Transverse colon (tissue), 4 donors: ENCODE measurements at regions not wholly inside any gene's neighbourhood (a gene's known extent, or its start where the extent isn't known, plus 50 kb on each side); places are given as distances from the start of the nearest gene placed in this dataset.

Experiments used
- DNase-seq: peaks from one replicate; pipeline ENCODE4 v3.0.0-alpha.2; 2019
- H3K27ac ChIP-seq, 4 donors: fragments of 200-600 bp; sonication (generic); 2 replicates each; pipeline ENCODE4 v1.5.1; 2016 to 2018; ENCODE audit warnings: inconsistent platforms in 4 of 4
- H3K27me3 ChIP-seq: fragments of 200-600 bp; sonication (generic); 2 replicates; pipeline ENCODE4 v1.5.1; 2017; ENCODE audit warnings: inconsistent platforms
- H3K36me3 ChIP-seq, 4 donors: fragments of 200-600 bp; sonication (generic); 2 replicates each; pipeline ENCODE4 v1.5.1; 2017 to 2019; ENCODE audit warnings: inconsistent platforms in 4 of 4
- H3K4me1 ChIP-seq, 4 donors: fragments of 200-600 bp; sonication (generic); 2 replicates each; pipeline ENCODE4 v1.5.1; 2017 to 2020; ENCODE audit warnings: inconsistent platforms in 4 of 4
- H3K4me3 ChIP-seq, 4 donors: fragments of 200-600 bp; sonication (generic); 1 replicate in 1 of 4; 2 replicates in 3 of 4; pipeline versions ENCODE4 v1.5.1 to v1.6.1; 2017 to 2019; ENCODE audit warnings: inconsistent platforms in 4 of 4
- H3K9me3 ChIP-seq, 2 donors: fragments of 200-600 bp; sonication (generic); 2 replicates each; pipeline ENCODE4 v1.5.1; 2017 to 2019; ENCODE audit warnings: inconsistent platforms in 2 of 2
- EP300 ChIP-seq: sonication (generic); formaldehyde crosslinking; IDR thresholded peaks from one replicate; pipeline ENCODE4 v1.6.1; 2017; ENCODE audit warnings: antibody characterized with exemption, low read depth
- POLR2A ChIP-seq: fragments of 450-650 bp; IDR thresholded peaks from one replicate; pipeline ENCODE4 v1.6.1; 2016; ENCODE audit warnings: antibody characterized with exemption, mild to moderate bottlenecking, moderate library complexity
- POLR2AphosphoS5 ChIP-seq, 3 donors: sonication (generic); formaldehyde crosslinking; IDR thresholded peaks; one replicate each; pipeline ENCODE4 v1.6.1; 2016; ENCODE audit warnings: antibody characterized with exemption in 3 of 3
- WGBS, 2 donors: methylation state at CpG; one replicate each; pipeline ENCODE4 v1.1.5; 2018; ENCODE audit warnings: low coverage in 1 of 2; 5-methylcytosine and 5-hydroxymethylcytosine counted together
- in situ Hi-C, 4 donors: fragments of 200-750 bp; cut with MboI; loops; one replicate each; pipeline versions ENCODE4 v1.15.0 to v1.15.1; 2017; ENCODE audit warnings: low sequenced_read_pairs in 3 of 4, low pct_ligation_motif_present in 1 of 4, low pct_unique_long_range_greater_than_20kb in 1 of 4
- intact Hi-C: fragments of 100-400 bp; cut with DNase I; formaldehyde crosslinking; loops from one replicate; pipeline ENCODE4 v1.15.1; 2023; ENCODE audit warnings: low total_unique reads
- TF ChIP-seq, protein P1 (sequence below), 5 experiments: fragments of 200-600 bp in 3 of 5; fragments of 450-650 bp in 2 of 5; sonication (generic) in 3 of 5; IDR thresholded peaks; 1 replicate in 2 of 5; 2 replicates in 3 of 5; pipeline ENCODE4 v1.5.1; 2016 to 2017; ENCODE audit warnings: antibody characterized with exemption in 5 of 5, inconsistent platforms in 3 of 5, mild to moderate bottlenecking in 2 of 5, moderate library complexity in 1 of 5

DNA sequence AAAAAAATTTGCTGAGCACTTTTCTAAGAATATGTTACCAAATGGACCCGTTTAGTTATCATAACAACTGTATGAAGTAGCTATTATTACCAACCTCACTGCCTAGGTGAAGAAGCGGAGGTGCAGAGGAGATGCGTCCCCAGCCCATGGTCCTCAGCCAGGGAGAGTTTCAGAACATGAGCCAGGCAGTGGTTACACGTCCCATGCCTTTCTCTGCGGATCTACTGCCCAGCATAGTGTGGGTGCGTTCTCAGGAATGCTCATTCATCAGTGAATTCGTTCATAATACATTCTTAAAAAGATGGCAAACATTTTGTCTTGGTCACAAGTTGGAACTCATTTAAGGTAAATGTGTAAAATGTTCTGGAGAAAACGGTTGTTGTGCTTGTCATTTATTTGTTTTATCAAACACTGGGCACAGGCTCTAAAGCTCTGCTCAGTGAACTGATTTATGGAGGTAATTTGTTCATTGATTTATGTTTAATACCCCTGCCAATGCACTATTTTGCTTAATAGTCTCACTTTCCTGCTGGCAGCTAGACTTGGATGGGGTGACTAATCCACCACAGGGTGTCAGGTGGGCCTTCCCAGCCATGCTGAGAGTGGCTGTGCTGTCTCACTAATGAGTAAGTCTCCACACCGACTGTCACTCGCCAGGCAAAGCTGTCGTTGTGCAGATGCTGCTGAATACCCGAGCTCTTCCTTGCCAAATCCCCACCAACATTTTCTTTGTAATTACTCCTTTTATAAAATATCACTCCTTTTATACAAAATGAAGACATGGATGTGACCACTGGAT lies 248.8 kb downstream of the TENT4A start:
- TF ChIP-seq POLR2AphosphoS5 (IDR thresholded peaks at IDR 0.05) (no peak), POLR2A (no peak), EP300 (no peak)
- TF ChIP-seq, protein P1, sequence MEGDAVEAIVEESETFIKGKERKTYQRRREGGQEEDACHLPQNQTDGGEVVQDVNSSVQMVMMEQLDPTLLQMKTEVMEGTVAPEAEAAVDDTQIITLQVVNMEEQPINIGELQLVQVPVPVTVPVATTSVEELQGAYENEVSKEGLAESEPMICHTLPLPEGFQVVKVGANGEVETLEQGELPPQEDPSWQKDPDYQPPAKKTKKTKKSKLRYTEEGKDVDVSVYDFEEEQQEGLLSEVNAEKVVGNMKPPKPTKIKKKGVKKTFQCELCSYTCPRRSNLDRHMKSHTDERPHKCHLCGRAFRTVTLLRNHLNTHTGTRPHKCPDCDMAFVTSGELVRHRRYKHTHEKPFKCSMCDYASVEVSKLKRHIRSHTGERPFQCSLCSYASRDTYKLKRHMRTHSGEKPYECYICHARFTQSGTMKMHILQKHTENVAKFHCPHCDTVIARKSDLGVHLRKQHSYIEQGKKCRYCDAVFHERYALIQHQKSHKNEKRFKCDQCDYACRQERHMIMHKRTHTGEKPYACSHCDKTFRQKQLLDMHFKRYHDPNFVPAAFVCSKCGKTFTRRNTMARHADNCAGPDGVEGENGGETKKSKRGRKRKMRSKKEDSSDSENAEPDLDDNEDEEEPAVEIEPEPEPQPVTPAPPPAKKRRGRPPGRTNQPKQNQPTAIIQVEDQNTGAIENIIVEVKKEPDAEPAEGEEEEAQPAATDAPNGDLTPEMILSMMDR (IDR thresholded peaks at IDR 0.05), result no peak
- 64 to 67% methylated on average over 11 to 12 of the region's 12 CpGs for WGBS, 2 donors
- DNase-seq, result no peak
- H3K36me3 ChIP-seq, result no peaks in the 10 kb centered on the region
- no peak overlapping the region for H3K27ac ChIP-seq
- intact Hi-C loops, result no loop called here
- in situ Hi-C loops, result no loop called here
- H3K4me1 ChIP-seq, result no peaks in the 10 kb centered on the region
- H3K4me3 ChIP-seq, result no peak overlapping the region
- no peaks in the 10 kb centered on the region for H3K9me3 ChIP-seq
- H3K27me3 ChIP-seq, result no peaks in the 10 kb centered on the region

DNA sequence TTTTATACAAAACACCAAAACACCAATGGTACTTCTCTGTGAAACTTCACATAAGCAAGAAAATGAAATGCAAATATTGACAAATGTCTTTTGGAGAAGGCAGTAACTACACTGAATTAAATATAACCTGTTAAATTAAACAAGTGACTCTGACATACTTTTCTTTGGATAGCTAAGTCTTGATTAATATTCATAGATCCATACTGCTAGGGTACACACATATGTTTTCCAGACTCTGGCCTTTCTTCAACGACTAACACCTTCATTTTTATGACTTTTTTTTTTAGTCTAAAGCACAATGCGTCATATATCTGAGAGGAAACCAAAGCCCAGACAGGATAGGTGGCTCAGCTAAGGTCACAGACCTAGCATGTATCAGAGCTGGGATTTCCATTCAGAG lies 263.7 kb downstream of the TENT4A start:
- no peaks in the 10 kb centered on the region for H3K4me1 ChIP-seq
- in situ Hi-C loops, result no loop called here
- TF ChIP-seq EP300, result no peak
- no peak for TF ChIP-seq POLR2AphosphoS5 (IDR thresholded peaks at IDR 0.05)
- TF ChIP-seq, protein P1 (IDR thresholded peaks at IDR 0.05), result no peak
- TF ChIP-seq POLR2A, result no peak
- H3K27ac ChIP-seq, result no peak overlapping the region
- 41 to 45% methylated on average over 2 of the region's 2 CpGs for WGBS, 2 donors
- no peaks in the 10 kb centered on the region for H3K9me3 ChIP-seq
- intact Hi-C loops, result no loop called here
- no peak overlapping the region for H3K4me3 ChIP-seq
- DNase-seq, result no peak
- H3K27me3 ChIP-seq, result no peaks in the 10 kb centered on the region
- H3K36me3 ChIP-seq, result no peaks in the 10 kb centered on the region

DNA sequence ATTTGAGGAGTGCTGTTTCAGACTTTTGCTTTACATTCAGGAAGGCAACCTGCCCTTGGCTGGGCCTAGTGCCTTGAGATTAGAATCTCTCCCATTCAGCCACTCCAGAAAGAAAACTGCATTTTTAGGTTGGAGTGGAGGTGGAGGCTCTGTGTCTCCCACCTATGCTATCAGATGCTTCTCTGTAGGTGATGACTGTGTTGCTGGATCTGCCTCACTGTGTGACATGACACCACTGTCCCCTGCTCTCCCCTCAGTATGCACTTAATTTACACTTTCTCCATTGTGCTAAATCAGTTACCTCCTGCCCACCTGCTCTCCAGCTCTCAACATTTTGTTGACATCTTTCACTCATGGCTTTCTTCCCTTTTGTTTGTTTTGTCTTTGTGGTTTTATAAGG lies 265.8 kb downstream of the TENT4A start:
- Histone ChIP-seq H3K4me3 (no peak overlapping the region), H3K4me1 (no peaks in the 10 kb centered on the region), H3K9me3 (no peaks in the 10 kb centered on the region), H3K36me3 (no peaks in the 10 kb centered on the region), H3K27me3 (no peaks in the 10 kb centered on the region), H3K27ac (no peak overlapping the region)
- TF ChIP-seq EP300, result no peak
- TF ChIP-seq POLR2A, result no peak
- TF ChIP-seq, protein P1 (IDR thresholded peaks at IDR 0.05), result no peak
- no peak for TF ChIP-seq POLR2AphosphoS5 (IDR thresholded peaks at IDR 0.05)
- intact Hi-C loops, result no loop called here
- in situ Hi-C loops, result no loop called here
- DNase-seq, result no peak

DNA sequence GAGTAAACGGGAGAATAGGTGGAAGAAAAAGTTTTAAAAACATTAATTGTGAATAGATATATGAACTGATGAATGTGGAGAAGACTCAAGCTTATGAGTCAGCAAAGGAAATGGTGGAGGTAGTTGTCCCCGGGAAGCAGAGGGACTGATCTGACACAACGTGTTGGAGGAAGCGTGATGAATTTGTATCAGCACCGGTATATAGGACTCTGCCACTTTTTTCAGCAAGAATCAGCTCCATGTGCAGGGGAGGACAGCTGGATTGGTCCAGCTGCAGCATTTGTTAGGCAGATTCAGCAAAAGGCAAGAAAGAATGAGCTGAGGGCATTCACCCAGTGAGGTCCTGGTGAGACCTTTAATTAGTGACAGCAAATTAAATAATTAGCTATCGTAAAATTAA lies 276.0 kb downstream of the TENT4A start:
- in situ Hi-C loops, result no loop called here
- H3K36me3 ChIP-seq, result no peaks in the 10 kb centered on the region
- DNase-seq, result no peak
- intact Hi-C loops, result no loop called here
- no peaks in the 10 kb centered on the region for H3K9me3 ChIP-seq
- no peaks in the 10 kb centered on the region for H3K27me3 ChIP-seq
- 58 to 71% methylated on average over 6 of the region's 6 CpGs for WGBS, 2 donors
- no peak for TF ChIP-seq POLR2A
- TF ChIP-seq, protein P1 (IDR thresholded peaks at IDR 0.05), result no peak
- no peak for TF ChIP-seq EP300
- no peak for TF ChIP-seq POLR2AphosphoS5 (IDR thresholded peaks at IDR 0.05)
- no peaks in the 10 kb centered on the region for H3K4me1 ChIP-seq
- H3K4me3 ChIP-seq, result no peak overlapping the region
- H3K27ac ChIP-seq, result no peak overlapping the region
